PC-9 (cell line): ENCODE measurements at regions not wholly inside any gene's neighbourhood (a gene's known extent, or its start where the extent isn't known, plus 50 kb on each side); places are given as distances from the start of the nearest gene placed in this dataset.

Experiments used
- EZH2 ChIP-seq: fragments of 200-600 bp; sonication (generic); IDR thresholded peaks from 2 replicates; pipeline ENCODE4 v1.8.0; 2017; ENCODE audit warnings: antibody characterized with exemption, low read depth
- TF ChIP-seq, protein P1 (sequence below): fragments of 200-600 bp; sonication (generic); conservative IDR thresholded peaks from 2 replicates; pipeline ENCODE4 v1.6.1; 2017; ENCODE audit warnings: mixed run types, antibody characterized with exemption, mild to moderate bottlenecking, moderate library complexity

GRCh38 chr12:24476310-24476709 is 472.6 kb downstream of the BCAT1 start:
- TF ChIP-seq, protein P1, sequence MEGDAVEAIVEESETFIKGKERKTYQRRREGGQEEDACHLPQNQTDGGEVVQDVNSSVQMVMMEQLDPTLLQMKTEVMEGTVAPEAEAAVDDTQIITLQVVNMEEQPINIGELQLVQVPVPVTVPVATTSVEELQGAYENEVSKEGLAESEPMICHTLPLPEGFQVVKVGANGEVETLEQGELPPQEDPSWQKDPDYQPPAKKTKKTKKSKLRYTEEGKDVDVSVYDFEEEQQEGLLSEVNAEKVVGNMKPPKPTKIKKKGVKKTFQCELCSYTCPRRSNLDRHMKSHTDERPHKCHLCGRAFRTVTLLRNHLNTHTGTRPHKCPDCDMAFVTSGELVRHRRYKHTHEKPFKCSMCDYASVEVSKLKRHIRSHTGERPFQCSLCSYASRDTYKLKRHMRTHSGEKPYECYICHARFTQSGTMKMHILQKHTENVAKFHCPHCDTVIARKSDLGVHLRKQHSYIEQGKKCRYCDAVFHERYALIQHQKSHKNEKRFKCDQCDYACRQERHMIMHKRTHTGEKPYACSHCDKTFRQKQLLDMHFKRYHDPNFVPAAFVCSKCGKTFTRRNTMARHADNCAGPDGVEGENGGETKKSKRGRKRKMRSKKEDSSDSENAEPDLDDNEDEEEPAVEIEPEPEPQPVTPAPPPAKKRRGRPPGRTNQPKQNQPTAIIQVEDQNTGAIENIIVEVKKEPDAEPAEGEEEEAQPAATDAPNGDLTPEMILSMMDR, result no peak
- TF ChIP-seq EZH2, result no peak
